IMR-90 (cell line): ENCODE measurements at regions not wholly inside any gene's neighbourhood (a gene's known extent, or its start where the extent isn't known, plus 50 kb on each side); places are given as distances from the start of the nearest gene placed in this dataset.

Source experiments
- ATAC-seq: fragments of 200-7000 bp; cut with Tn5 transposase; 2 replicates; pipeline ENCODE4 v1.9.1; 2020; ENCODE audit warnings: low read depth, mild to moderate bottlenecking, moderate library complexity
- BruUV-seq: library from RNA; stranded (reverse); fragments of 400-500 nt; replicated peaks from 2 replicates; lab custom pipeline; 2021; lab: Mats Ljungman, UMichigan
- CTCF ChIA-PET: fragments of 300-600 bp; formaldehyde crosslinking; extraction: SDS; loops from one replicate; lab custom pipeline; 2021; ENCODE audit warnings: antibody characterized with exemption; lab: Yijun Ruan, JAX
- POLR2A ChIA-PET: fragments of 300-600 bp; sonication (Branson Sonifier 250); formaldehyde crosslinking; loops from one replicate; lab custom pipeline; 2022; ENCODE audit warnings: antibody characterized with exemption; ENCODE audit not compliant: unreplicated experiment; lab: Charles Lee
- DNase-seq: peaks from one replicate; pipeline ENCODE4 v3.0.0; 2013
- H2AFZ ChIP-seq: replicated peaks from 2 replicates; pipeline ENCODE3; 2013; ENCODE audit warnings: low read length, mild to moderate bottlenecking; ENCODE audit not compliant: poor library complexity
- H2AK5ac ChIP-seq: 2 replicates; pipeline ENCODE4 v1.6.1; 2013; ENCODE audit warnings: low read depth, low read length, inconsistent platforms
- H2AK9ac ChIP-seq: replicated peaks from 2 replicates; pipeline ENCODE3; 2013; ENCODE audit warnings: mild to moderate bottlenecking, low read depth, low read length, moderate library complexity; ENCODE audit not compliant: poor library complexity
- H2BK120ac ChIP-seq: 2 replicates; pipeline ENCODE4 v1.6.1; 2013; ENCODE audit warnings: low read depth, low read length, inconsistent platforms
- H2BK15ac ChIP-seq: 3 replicates; pipeline ENCODE4 v1.6.1; 2013; ENCODE audit warnings: low read depth, low read length, inconsistent platforms
- H2BK20ac ChIP-seq: 2 replicates; pipeline ENCODE4 v1.6.1; 2013; ENCODE audit warnings: low read depth, mild to moderate bottlenecking, inconsistent platforms, low read length, moderate library complexity
- H2BK5ac ChIP-seq: 2 replicates; pipeline ENCODE4 v1.6.1; 2013; ENCODE audit warnings: mild to moderate bottlenecking, low read depth, low read length, inconsistent platforms; ENCODE audit not compliant: poor library complexity, severe bottlenecking
- H3K14ac ChIP-seq: replicated peaks from 2 replicates; pipeline ENCODE4 v1.6.1; 2013; ENCODE audit warnings: low read depth, low read length, inconsistent platforms
- H3K18ac ChIP-seq: 2 replicates; pipeline ENCODE4 v1.6.1; 2013; ENCODE audit warnings: low read depth, low read length, control low read depth
- H3K23ac ChIP-seq: 2 replicates; pipeline ENCODE4 v1.6.1; 2013; ENCODE audit warnings: low read depth, low read length, inconsistent platforms
- H3K27ac ChIP-seq: 2 replicates; pipeline ENCODE4 v1.5.1; 2013; ENCODE audit warnings: mild to moderate bottlenecking, control low read depth, low read length; ENCODE audit not compliant: insufficient read depth
- H3K27me3 ChIP-seq: 2 replicates; pipeline ENCODE4 v1.6.1; 2013; ENCODE audit warnings: low read length; ENCODE audit not compliant: control insufficient read depth, insufficient read depth
- H3K36me3 ChIP-seq: 2 replicates; pipeline ENCODE4 v1.6.1; 2013; ENCODE audit warnings: low read length, mixed read lengths; ENCODE audit not compliant: control insufficient read depth, insufficient read depth
- H3K4ac ChIP-seq: 2 replicates; pipeline ENCODE4 v1.6.1; 2013; ENCODE audit warnings: low read depth, low read length, inconsistent platforms
- H3K4me1 ChIP-seq: 2 replicates; pipeline ENCODE4 v1.6.1; 2013; ENCODE audit warnings: low read length, mixed read lengths; ENCODE audit not compliant: control insufficient read depth, insufficient read depth
- H3K4me2 ChIP-seq: 2 replicates; pipeline ENCODE4 v1.6.1; 2013; ENCODE audit warnings: low read depth, mild to moderate bottlenecking, control low read depth, low read length, moderate library complexity
- H3K4me3 ChIP-seq: 2 replicates; pipeline ENCODE4 v1.5.1; 2013; ENCODE audit warnings: low read depth, mild to moderate bottlenecking, control low read depth, low read length, moderate library complexity; ENCODE audit not compliant: insufficient read depth
- H3K56ac ChIP-seq: 2 replicates; pipeline ENCODE4 v1.6.1; 2013; ENCODE audit warnings: low read length, inconsistent platforms; ENCODE audit not compliant: insufficient read depth; ENCODE audit errors: extremely low read depth
- H3K79me1 ChIP-seq, 2 experiments: 2 replicates each; pipeline ENCODE4 v1.6.1; 2013; ENCODE audit warnings: low read length in 2 of 2, inconsistent platforms in 1 of 2, low read depth in 1 of 2
- H3K9ac ChIP-seq: 2 replicates; pipeline ENCODE4 v1.6.1; 2013; ENCODE audit warnings: low read depth, low read length, control low read depth
- H3K9me1 ChIP-seq: 2 replicates; pipeline ENCODE4 v1.6.1; 2013; ENCODE audit warnings: low read length, inconsistent platforms; ENCODE audit not compliant: insufficient read depth
- H3K9me3 ChIP-seq: 2 replicates; pipeline ENCODE4 v1.6.1; 2013; ENCODE audit warnings: low read length; ENCODE audit not compliant: control insufficient read depth, insufficient read depth
- H4K20me1 ChIP-seq: 2 replicates; pipeline ENCODE4 v1.6.1; 2013; ENCODE audit warnings: low read length, inconsistent platforms; ENCODE audit not compliant: insufficient read depth
- H4K5ac ChIP-seq: 2 replicates; pipeline ENCODE4 v1.6.1; 2013; ENCODE audit warnings: mild to moderate bottlenecking, low read depth, low read length, control low read depth
- H4K8ac ChIP-seq, 2 experiments: 2 replicates each; pipeline ENCODE4 v1.6.1; 2013; ENCODE audit warnings: low read depth in 2 of 2, low read length in 2 of 2, control low read depth in 1 of 2, inconsistent platforms in 1 of 2
- H4K91ac ChIP-seq: 2 replicates; pipeline ENCODE4 v1.6.1; 2013; ENCODE audit warnings: low read depth, low read length, inconsistent platforms; ENCODE audit not compliant: insufficient read depth
- BHLHE40 ChIP-seq: fragments of 150-350 bp; IDR thresholded peaks from 2 replicates; pipeline ENCODE4 v1.6.1; 2016; ENCODE audit warnings: mild to moderate bottlenecking, low read depth, low read length
- ELK1 ChIP-seq: fragments of 150-350 bp; IDR thresholded peaks from 2 replicates; pipeline ENCODE4 v1.6.1; 2016; ENCODE audit warnings: low read depth, mild to moderate bottlenecking, low read length, moderate library complexity, borderline replicate concordance
- FOS ChIP-seq: fragments of 150-350 bp; IDR thresholded peaks from 2 replicates; pipeline ENCODE4 v1.6.1; 2016; ENCODE audit warnings: low read depth, low read length
- MAFK ChIP-seq: IDR thresholded peaks from 2 replicates; pipeline ENCODE4 v1.6.1; 2012; ENCODE audit warnings: low read depth, low read length, improper control_type of control experiment
- MAZ ChIP-seq: IDR thresholded peaks from 2 replicates; pipeline ENCODE4 v1.6.1; 2012; ENCODE audit warnings: low read depth, mild to moderate bottlenecking, low read length, improper control_type of control experiment, moderate library complexity, borderline replicate concordance
- RAD21 ChIP-seq: IDR thresholded peaks from 2 replicates; pipeline ENCODE4 v1.6.1; 2012; ENCODE audit warnings: low read length, improper control_type of control experiment
- WGBS, 2 experiments: methylation state at CpG; one replicate each; pipeline versions ENCODE4 v1.1.5 to v1.1.7; 2013; ENCODE audit warnings: missing lambda C conversion rate in 2 of 2; ENCODE audit not compliant: insufficient read length in 1 of 2; ENCODE audit errors: extremely low coverage in 2 of 2; 5-methylcytosine and 5-hydroxymethylcytosine counted together
- dilution Hi-C: fragments of 300-500 bp; cut with HindIII; formaldehyde crosslinking; loops from one replicate; pipeline ENCODE4 v1.14.3; 2018; ENCODE audit warnings: low sequenced_read_pairs; ENCODE audit not compliant: unreplicated experiment
- in situ Hi-C: fragments of 300-500 bp; cut with MboI; formaldehyde crosslinking; loops from 3 replicates; pipeline ENCODE4 v1.14.3; 2019; ENCODE audit warnings: low sequenced_read_pairs, inconsistent platforms, mixed read lengths
- intact Hi-C: fragments of 100-400 bp; cut with micrococcal nuclease; formaldehyde crosslinking; loops from 2 replicates; pipeline ENCODE4 v1.10.0; 2022

GRCh38 chr16:49911430-49911829 is 55.5 kb upstream of the ZNF423 start:
- intact Hi-C loops: no loop called here
- Histone ChIP-seq H3K9ac (no peak overlapping the region), H2AFZ (no peak overlapping the region), H4K91ac (no peak overlapping the region), H2AK5ac (no peak overlapping the region), H3K9me3 (no peaks in the 10 kb centered on the region), H4K8ac (no peak overlapping the region), H3K56ac (no peak overlapping the region), H3K14ac (no peak overlapping the region), H2BK20ac (no peak overlapping the region), H3K79me1 (no peaks in the 10 kb centered on the region), H2BK5ac (no peak overlapping the region), H3K27me3 (no peaks in the 10 kb centered on the region; the same call in 1 of the 2 replicates), H4K5ac (no peak overlapping the region), H3K9me1 (no peaks in the 10 kb centered on the region), H3K27ac (no peak overlapping the region), H3K36me3 (no peaks in the 10 kb centered on the region), H2AK9ac (peak overlapping the region; percentile 16), H3K23ac (no peak overlapping the region), H2BK15ac (no peak overlapping the region), H3K18ac (no peak overlapping the region), H3K4me3 (no peak overlapping the region), H3K4ac (no peak overlapping the region), H4K20me1 (no peaks in the 10 kb centered on the region), H2BK120ac (no peak overlapping the region), H3K4me2 (no peak overlapping the region), H3K4me1 (no peaks in the 10 kb centered on the region)
- ChIA-PET POLR2A (no interaction called here), CTCF (no interaction called here)
- dilution Hi-C loops: no loop called here
- WGBS, 2 experiments: no CpG with 5 or more reads among the region's 2 CpGs
- BruUV-seq: no TSS peak
- DNase-seq: no peak
- ATAC-seq: no peak
- in situ Hi-C loops: no loop called here
- TF ChIP-seq BHLHE40 (no peak), MAZ (no peak), ELK1 (no peak), FOS (no peak), RAD21 (no peak), MAFK (no peak)
